ENCODE measurements at regions not wholly inside any gene's neighbourhood (a gene's known extent, or its start where the extent isn't known, plus 50 kb on each side); places are given as distances from the start of the nearest gene placed in this dataset.

DNA sequence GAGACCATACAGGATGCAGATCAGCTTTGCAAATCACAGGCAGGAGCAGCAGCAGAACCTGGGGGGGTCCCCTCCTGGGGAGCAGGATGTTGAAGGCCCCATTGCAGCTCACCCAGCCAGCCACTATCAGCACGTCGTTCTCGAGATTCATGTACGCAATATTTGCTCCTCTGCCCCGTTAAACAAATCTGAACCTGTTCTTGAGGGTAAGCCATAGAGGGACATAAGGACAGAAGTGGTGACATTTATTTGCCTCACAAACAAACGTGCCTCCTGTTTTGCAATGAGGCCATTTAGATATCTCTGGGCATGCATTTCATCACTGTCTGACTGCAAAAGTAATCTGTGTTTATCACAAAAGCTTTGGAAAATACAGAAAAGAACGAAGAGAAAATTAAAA is 87.3 kb upstream of the BAIAP2L1 start:
- H3K36me3 ChIP-seq (replicated peaks in 1 of 2; ENCODE audit: control insufficient read depth in 1 of 2, insufficient read depth in 2 of 2, low read length in 2 of 2), result no peaks in the 10 kb centered on the region
- FAIRE-seq, result peak; percentile 73
- ChIA-PET CTCF (ENCODE audit: low intra/inter-chr PET ratio, low total read pairs) (no interaction called here), POLR2A (no interaction called here)
- H3K9me3 ChIP-seq (ENCODE audit: low read length), result no peaks in the 10 kb centered on the region
- H3K9ac ChIP-seq (ENCODE audit: insufficient read depth, low read depth, low read length), result no peak overlapping the region
- H4K20me1 ChIP-seq (ENCODE audit: insufficient read depth, low read length), result no peaks in the 10 kb centered on the region
- no peaks in the 10 kb centered on the region for H3K79me2 ChIP-seq (ENCODE audit: insufficient read depth, low read length)
- H2AFZ ChIP-seq (ENCODE audit: low read length), result no peak overlapping the region
- no peak overlapping the region for H3K4me3 ChIP-seq (replicated peaks in 1 of 3; ENCODE audit: insufficient read depth in 1 of 3, low read depth in 2 of 3, low read length in 3 of 3)
- in situ Hi-C loops (cut with HindIII; ENCODE audit: extremely low pct_ligation_motif_present, low pct_unique_long_range_greater_than_20kb), result no loop called here
- under 1% methylated on average over 3 of the region's 7 CpGs for WGBS (ENCODE audit: low lambda C conversion rate)
- peaks cover 2 to 11% of the 10 kb centered on the region in 2 experiments; a peak in 2 of 5 replicates for H3K27me3 ChIP-seq (ENCODE audit: control insufficient read depth in 1 of 2, insufficient read depth in 2 of 2, low read length in 2 of 2)
- H3K27ac ChIP-seq (ENCODE audit: extremely low read length, insufficient read depth, low read length), result no peak overlapping the region
- peaks cover 26% of the 10 kb centered on the region for H3K4me1 ChIP-seq (ENCODE audit: insufficient read depth, low read length)
- no TSS peak for BruUV-seq (replicated peaks)
- peak overlapping the region; percentile 24; the same call in 1 of the 2 replicates for H3K4me2 ChIP-seq (ENCODE audit: low read depth, low read length)
- peak; percentile 70 for DNase-seq (ENCODE audit: low spot score)
- intact Hi-C loops (cut with micrococcal nuclease; ENCODE audit: unreplicated experiment), result no loop called here
- ATAC-seq, result peak; percentile 68
- TF ChIP-seq FOXP1 (IDR thresholded peaks at IDR 0.05), result no peak
- peak; percentile 67; the same call in 1 of the 2 replicates for TF ChIP-seq FOXP1 (CRISPR knock-in tag; IDR thresholded peaks at IDR 0.05)
- TF ChIP-seq, protein P1, sequence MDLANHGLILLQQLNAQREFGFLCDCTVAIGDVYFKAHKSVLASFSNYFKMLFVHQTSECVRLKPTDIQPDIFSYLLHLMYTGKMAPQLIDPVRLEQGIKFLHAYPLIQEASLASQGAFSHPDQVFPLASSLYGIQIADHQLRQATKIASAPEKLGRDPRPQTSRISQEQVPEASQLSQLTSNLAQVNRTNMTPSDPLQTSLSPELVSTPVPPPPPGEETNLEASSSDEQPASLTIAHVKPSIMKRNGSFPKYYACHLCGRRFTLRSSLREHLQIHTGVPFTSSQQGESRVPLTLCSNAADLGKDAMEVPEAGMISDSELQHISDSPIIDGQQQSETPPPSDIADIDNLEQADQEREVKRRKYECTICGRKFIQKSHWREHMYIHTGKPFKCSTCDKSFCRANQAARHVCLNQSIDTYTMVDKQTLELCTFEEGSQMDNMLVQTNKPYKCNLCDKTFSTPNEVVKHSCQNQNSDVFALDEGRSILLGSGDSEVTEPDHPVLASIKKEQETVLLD (CRISPR knock-in tag; IDR thresholded peaks at IDR 0.05; ENCODE audit: low read depth), result no peak
- no peak for TF ChIP-seq CREB1 (IDR thresholded peaks at IDR 0.05)
- TF ChIP-seq CREB1 (CRISPR knock-in tag; IDR thresholded peaks at IDR 0.05), result no peak
- TF ChIP-seq, protein P2, sequence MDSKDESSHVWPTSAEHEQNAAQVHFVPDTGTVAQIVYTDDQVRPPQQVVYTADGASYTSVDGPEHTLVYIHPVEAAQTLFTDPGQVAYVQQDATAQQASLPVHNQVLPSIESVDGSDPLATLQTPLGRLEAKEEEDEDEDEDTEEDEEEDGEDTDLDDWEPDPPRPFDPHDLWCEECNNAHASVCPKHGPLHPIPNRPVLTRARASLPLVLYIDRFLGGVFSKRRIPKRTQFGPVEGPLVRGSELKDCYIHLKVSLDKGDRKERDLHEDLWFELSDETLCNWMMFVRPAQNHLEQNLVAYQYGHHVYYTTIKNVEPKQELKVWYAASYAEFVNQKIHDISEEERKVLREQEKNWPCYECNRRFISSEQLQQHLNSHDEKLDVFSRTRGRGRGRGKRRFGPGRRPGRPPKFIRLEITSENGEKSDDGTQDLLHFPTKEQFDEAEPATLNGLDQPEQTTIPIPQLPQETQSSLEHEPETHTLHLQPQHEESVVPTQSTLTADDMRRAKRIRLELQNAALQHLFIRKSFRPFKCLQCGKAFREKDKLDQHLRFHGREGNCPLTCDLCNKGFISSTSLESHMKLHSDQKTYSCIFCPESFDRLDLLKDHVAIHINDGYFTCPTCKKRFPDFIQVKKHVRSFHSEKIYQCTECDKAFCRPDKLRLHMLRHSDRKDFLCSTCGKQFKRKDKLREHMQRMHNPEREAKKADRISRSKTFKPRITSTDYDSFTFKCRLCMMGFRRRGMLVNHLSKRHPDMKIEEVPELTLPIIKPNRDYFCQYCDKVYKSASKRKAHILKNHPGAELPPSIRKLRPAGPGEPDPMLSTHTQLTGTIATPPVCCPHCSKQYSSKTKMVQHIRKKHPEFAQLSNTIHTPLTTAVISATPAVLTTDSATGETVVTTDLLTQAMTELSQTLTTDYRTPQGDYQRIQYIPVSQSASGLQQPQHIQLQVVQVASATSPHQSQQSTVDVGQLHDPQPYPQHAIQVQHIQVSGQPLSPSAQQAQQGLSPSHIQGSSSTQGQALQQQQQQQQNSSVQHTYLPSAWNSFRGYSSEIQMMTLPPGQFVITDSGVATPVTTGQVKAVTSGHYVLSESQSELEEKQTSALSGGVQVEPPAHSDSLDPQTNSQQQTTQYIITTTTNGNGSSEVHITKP (CRISPR knock-in tag; IDR thresholded peaks at IDR 0.05; ENCODE audit: low read depth), result no peak
- TF ChIP-seq BHLHE40 (IDR thresholded peaks at IDR 0.05; ENCODE audit: low read length), result peak; percentile 59
- TF ChIP-seq, protein P3, sequence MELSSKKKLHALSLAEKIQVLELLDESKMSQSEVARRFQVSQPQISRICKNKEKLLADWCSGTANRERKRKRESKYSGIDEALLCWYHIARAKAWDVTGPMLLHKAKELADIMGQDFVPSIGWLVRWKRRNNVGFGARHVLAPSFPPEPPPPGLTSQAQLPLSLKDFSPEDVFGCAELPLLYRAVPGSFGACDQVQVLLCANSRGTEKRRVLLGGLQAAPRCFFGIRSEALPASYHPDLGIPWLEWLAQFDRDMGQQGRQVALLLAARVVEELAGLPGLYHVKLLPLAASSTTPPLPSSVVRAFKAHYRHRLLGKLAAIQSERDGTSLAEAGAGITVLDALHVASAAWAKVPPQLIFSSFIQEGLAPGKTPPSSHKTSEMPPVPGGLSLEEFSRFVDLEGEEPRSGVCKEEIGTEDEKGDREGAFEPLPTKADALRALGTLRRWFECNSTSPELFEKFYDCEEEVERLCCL (CRISPR knock-in tag; IDR thresholded peaks at IDR 0.05; ENCODE audit: borderline replicate concordance), result no peak
- no peak for TF ChIP-seq ZSCAN21 (CRISPR knock-in tag; IDR thresholded peaks at IDR 0.05; ENCODE audit: borderline replicate concordance)
- no peak for TF ChIP-seq ZNF746 (CRISPR knock-in tag; IDR thresholded peaks at IDR 0.05)
- TF ChIP-seq ZNF75D (CRISPR knock-in tag; IDR thresholded peaks at IDR 0.05; ENCODE audit: borderline replicate concordance), result no peak
- no peak for TF ChIP-seq FOXJ3 (CRISPR knock-in tag; IDR thresholded peaks at IDR 0.05; ENCODE audit: borderline replicate concordance)
- no peak for TF ChIP-seq HNRNPH1 (optimal IDR thresholded peaks at IDR 0.05; ENCODE audit: low read depth, low read length)
- TF ChIP-seq, protein P4, sequence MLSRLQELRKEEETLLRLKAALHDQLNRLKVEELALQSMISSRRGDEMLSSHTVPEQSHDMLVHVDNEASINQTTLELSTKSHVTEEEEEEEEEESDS (CRISPR knock-in tag; IDR thresholded peaks at IDR 0.05; ENCODE audit: borderline replicate concordance), result no peak
- TF ChIP-seq NFKBIZ (CRISPR knock-in tag; IDR thresholded peaks at IDR 0.05), result no peak
- no peak for TF ChIP-seq ZNF616 (CRISPR knock-in tag; IDR thresholded peaks at IDR 0.05; ENCODE audit: low read depth)
- no peak for TF ChIP-seq WIZ (CRISPR knock-in tag; IDR thresholded peaks at IDR 0.05)
- TF ChIP-seq HMG20B (CRISPR knock-in tag; conservative IDR thresholded peaks at IDR 0.05), result peak; percentile 58; the same call in 1 of the 2 replicates
- TF ChIP-seq, protein P5, sequence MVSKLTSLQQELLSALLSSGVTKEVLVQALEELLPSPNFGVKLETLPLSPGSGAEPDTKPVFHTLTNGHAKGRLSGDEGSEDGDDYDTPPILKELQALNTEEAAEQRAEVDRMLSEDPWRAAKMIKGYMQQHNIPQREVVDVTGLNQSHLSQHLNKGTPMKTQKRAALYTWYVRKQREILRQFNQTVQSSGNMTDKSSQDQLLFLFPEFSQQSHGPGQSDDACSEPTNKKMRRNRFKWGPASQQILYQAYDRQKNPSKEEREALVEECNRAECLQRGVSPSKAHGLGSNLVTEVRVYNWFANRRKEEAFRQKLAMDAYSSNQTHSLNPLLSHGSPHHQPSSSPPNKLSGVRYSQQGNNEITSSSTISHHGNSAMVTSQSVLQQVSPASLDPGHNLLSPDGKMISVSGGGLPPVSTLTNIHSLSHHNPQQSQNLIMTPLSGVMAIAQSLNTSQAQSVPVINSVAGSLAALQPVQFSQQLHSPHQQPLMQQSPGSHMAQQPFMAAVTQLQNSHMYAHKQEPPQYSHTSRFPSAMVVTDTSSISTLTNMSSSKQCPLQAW (CRISPR knock-in tag; IDR thresholded peaks at IDR 0.05), result no peak

All from HepG2 (cell line).